ENCODE measurements at regions not wholly inside any gene's neighbourhood (a gene's known extent, or its start where the extent isn't known, plus 50 kb on each side); places are given as distances from the start of the nearest gene placed in this dataset.

DNA sequence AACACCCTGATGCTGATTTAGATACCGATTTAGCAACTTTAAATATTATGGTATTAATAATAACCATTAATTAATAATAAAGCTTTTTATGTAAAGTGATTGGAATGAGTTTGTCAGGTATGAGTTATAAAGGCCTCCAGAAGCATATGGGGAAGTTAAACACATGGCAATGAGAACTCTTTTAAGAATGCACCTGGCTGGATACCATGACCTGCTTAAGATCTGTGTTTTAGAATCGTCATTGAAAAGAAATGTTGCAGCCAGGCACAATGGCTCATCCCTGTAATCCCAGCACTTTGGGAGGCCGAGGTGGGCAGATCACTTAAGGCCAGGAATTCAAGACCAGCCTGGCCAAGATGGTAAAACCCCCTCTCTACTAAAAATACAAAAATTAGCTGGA, 197.5 kb downstream of the SOX4 start:
- no peak for TF ChIP-seq EZH2 (IDR thresholded peaks at IDR 0.05; ENCODE audit: insufficient read depth, poor library complexity, severe bottlenecking)
- TF ChIP-seq EZH2phosphoT487 (IDR thresholded peaks at IDR 0.05; ENCODE audit: insufficient read depth, low read depth) = no peak
